GM21737 (cell line): ENCODE measurements at regions not wholly inside any gene's neighbourhood (a gene's known extent, or its start where the extent isn't known, plus 50 kb on each side); places are given as distances from the start of the nearest gene placed in this dataset.

Experiments
- ATAC-seq: cut with Tn5 transposase; IDR thresholded peaks from one replicate; pipeline ENCODE4 v1.9.1; 2021; ENCODE audit warnings: mild to moderate bottlenecking, moderate library complexity; ENCODE audit not compliant: unreplicated experiment

- no peak for ATAC-seq
These were observed 2280.7 kb downstream of the MAT2B start for GRCh38 chr5:165786073-165786472.

- no peak for ATAC-seq
These were observed 2289.7 kb downstream of the MAT2B start for GRCh38 chr5:165795073-165795472.

- ATAC-seq = no peak
These were observed 2300.3 kb downstream of the MAT2B start for GRCh38 chr5:165805756-165806155.

- no peak for ATAC-seq
These were observed 2302.9 kb downstream of the MAT2B start for GRCh38 chr5:165808335-165808734.

- no peak for ATAC-seq
These were observed 2304.5 kb downstream of the MAT2B start for GRCh38 chr5:165809914-165810313.

GRCh38 chr5:165829504-165829903, 2324.1 kb downstream of the MAT2B start:
- no peak for ATAC-seq

GRCh38 chr5:165834891-165835290, 2329.5 kb downstream of the MAT2B start:
- ATAC-seq = no peak

GRCh38 chr5:165836046-165836445, 2330.6 kb downstream of the MAT2B start:
- ATAC-seq = no peak

- no peak for ATAC-seq
These were observed 2331.9 kb downstream of the MAT2B start for GRCh38 chr5:165837286-165837685.

GRCh38 chr5:165844571-165844970, 2339.2 kb downstream of the MAT2B start:
- ATAC-seq = no peak

GRCh38 chr5:165858118-165858517, 2352.7 kb downstream of the MAT2B start:
- ATAC-seq = no peak

GRCh38 chr5:165859251-165859650, 2353.8 kb downstream of the MAT2B start:
- ATAC-seq = no peak

- no peak for ATAC-seq
These were observed 2357.8 kb downstream of the MAT2B start for GRCh38 chr5:165863239-165863638.

- no peak for ATAC-seq
These were observed 2365.9 kb downstream of the MAT2B start for GRCh38 chr5:165871291-165871690.

GRCh38 chr5:165874851-165875250, 2369.4 kb downstream of the MAT2B start:
- ATAC-seq = no peak

- ATAC-seq = no peak
These were observed 2371.1 kb downstream of the MAT2B start for GRCh38 chr5:165876538-165876937.

GRCh38 chr5:165877475-165877874, 2372.1 kb downstream of the MAT2B start:
- no peak for ATAC-seq

- ATAC-seq = no peak
These were observed 2375.8 kb downstream of the MAT2B start for GRCh38 chr5:165881259-165881658.

GRCh38 chr5:165882099-165882498, 2376.7 kb downstream of the MAT2B start:
- ATAC-seq = no peak

GRCh38 chr5:165885623-165886350, 2380.4 kb downstream of the MAT2B start:
- ATAC-seq = no peak

GRCh38 chr5:165887147-165887546, 2381.7 kb downstream of the MAT2B start:
- ATAC-seq = no peak

- ATAC-seq = no peak
These were observed 2387.0 kb downstream of the MAT2B start for GRCh38 chr5:165892383-165892782.

GRCh38 chr5:165894916-165895315, 2389.5 kb downstream of the MAT2B start:
- no peak for ATAC-seq
